Fibroblast of skin of abdomen (primary cell): ENCODE measurements at regions not wholly inside any gene's neighbourhood (a gene's known extent, or its start where the extent isn't known, plus 50 kb on each side); places are given as distances from the start of the nearest gene placed in this dataset.
A peak's percentile ranks its signal among the peaks of the same experiment; 100 is the strongest.

ENCODE experiments used
- DNase-seq: peaks from one replicate; pipeline ENCODE4 v3.0.0-alpha.2; 2013

- DNase-seq: peak; percentile 59
Observed at GRCh38 chr11:56932572-56933220, 56.0 kb upstream of the OR5AK2 start.

DNA sequence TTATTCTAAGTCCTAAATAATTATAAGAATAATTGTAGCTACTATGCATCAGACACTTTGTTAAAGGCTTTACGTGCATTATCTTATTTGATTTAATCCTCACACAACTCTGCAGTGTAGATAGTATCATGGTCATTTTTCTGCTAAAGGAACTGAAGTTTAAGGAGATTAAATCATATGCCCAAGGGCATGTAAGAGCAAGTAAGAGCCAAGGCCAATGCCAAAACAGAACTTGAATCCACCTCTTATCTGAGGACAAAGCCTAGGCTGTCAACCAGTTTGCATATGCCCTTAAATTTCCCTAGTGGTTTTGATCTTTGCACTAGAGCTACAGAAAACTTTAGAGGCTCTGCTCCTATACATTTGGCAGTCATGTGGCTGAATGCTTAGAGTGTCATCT lies 65.6 kb upstream of the OR5AK2 start:
- no peak for DNase-seq

GRCh38 chr11:56922421-56922820 lies 66.3 kb upstream of the OR5AK2 start:
- DNase-seq: no peak

GRCh38 chr11:56917708-56918400 lies 70.9 kb upstream of the OR5AK2 start:
- no peak for DNase-seq

- no peak for DNase-seq
Observed at GRCh38 chr11:56916587-56916986, 72.1 kb upstream of the OR5AK2 start.

GRCh38 chr11:56916162-56916561 lies 72.6 kb upstream of the OR5AK2 start:
- no peak for DNase-seq

- DNase-seq: peak; percentile 2
Observed at GRCh38 chr11:56911312-56911711, 77.4 kb upstream of the OR5AK2 start.

GRCh38 chr11:56910785-56911184 lies 77.9 kb upstream of the OR5AK2 start:
- peak; percentile 28 for DNase-seq

DNA sequence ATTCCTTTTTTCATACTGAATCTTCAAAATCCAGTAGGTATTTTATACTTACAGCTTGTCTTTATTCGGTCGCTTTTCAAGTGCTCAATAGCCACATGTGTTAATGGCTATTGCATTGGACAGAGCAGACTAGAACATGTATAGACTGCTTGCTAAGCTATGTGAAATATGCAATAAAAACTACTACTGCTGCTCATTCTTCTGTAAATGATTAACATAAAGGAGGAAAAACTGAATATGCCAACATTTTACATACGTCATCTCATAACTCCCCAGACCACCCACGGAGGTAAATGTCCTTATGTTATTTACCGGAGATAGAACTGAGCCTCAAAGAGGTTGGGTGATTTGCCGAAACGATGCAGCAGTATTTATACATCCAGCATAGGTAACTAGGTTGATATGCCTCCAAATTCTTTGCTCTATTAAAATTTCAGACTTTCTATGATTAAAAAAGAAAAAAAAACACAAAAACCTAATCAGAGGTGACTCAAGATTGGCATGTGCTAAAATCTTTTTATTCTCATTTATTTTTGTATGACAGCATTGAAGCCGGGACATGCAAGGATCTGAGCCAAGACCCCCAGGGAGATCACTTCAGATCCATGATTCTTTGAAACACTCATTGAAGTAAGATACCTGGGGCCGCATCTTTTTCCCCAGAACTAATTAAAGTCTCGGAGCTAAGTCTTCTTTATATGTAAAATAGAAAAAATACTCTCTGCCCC lies 78.5 kb upstream of the OR5AK2 start:
- DNase-seq: peak; percentile 51

DNA sequence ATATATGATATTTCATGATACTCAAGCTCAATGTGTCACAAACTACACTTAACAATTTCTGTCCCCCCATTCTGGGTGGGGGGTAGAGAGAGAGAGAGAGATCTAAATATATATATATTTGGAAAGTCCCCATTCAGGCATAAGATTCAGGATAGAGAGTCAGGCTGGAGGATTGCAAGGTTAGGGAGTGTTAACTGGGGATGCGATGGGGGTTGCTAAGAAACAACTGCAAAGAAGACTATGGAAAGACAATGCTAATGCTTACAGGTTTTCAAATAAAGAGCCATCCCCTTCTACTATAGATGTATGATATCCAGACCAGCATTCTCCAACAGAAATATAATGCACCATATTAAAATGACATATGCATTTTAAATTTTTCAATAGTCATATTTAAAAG lies 79.2 kb upstream of the OR5AK2 start:
- no peak for DNase-seq

DNA sequence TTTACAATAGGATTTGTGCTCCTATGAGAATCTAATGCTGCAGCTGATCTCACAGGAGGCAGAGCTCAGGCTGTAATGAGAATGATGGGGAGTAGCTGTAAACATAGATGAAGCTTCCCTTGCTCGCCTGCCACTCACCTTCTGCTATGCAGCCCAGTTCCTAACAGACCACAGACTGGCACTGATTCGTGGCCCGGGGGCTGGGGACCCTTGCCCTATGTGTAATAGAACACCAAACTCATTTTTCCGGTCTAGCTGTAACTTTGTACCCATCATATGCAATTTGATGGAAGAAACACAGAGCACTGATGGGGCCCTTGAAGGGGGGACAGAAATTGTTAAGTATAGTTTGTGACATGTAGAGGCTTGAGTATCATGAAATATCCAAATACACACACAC lies 79.6 kb upstream of the OR5AK2 start:
- DNase-seq: no peak

DNA sequence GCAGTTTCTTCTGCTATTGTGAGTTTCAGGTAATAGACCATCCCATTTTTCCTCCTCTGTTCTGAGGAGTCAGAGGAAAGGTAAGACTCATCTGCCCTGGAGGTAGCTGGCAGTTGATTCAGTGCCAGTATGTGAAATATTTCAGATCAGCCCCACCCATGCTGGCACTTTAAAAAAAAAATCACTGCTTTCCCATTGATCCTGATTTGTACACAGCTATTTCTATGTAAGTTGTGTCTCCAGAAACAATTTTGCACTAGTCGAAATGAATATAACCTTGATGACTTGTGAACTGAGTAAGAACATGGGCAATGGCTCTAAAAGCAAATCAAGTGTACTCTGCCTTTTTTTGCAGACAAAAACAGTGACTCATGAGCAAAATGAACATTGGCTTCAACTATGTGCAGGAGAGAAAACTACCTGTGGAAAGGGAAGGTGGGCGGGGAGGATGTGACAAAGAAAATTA lies 82.0 kb upstream of the OR5AK2 start:
- DNase-seq: no peak

DNA sequence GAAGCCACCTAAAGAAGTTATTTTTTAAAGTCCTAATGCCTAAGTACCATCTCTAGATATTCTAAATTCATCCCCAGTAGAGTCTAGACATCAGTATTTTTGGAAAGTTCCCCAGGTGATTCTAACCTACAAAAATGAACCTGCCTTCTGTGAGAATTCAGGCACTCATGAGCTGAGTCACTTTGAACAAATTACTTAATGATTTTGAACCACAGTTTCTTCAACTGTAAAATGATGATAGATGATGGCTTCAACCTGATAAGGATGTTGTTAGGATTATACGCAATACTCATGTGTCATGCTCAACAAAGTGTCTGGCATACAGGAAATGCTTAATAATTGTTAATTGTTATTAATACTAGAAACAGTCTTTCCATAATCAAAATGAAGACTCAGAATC lies 82.8 kb upstream of the OR5AK2 start:
- no peak for DNase-seq

- DNase-seq: no peak
Observed at GRCh38 chr11:56905442-56905841, 83.3 kb upstream of the OR5AK2 start.

DNA sequence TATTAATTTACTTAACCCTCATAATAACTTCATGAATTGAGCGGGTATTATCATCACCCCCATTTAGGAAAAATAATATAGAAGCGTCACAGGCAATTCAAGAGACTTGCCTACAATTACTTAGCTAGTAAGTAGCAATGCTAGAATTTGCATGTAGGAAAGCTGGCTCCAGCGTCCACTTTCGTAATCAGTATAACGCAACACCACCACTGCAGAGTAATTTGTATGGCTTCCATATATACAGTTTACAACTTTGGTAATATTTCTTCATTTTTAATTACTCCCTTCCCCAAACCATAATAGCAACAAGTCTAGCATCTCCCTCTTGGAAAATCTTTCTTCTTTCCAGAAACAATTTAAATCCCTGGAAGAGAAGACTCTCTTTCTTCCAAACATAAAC lies 89.9 kb upstream of the OR5AK2 start:
- DNase-seq: no peak

- DNase-seq: no peak
Observed at GRCh38 chr11:56890584-56891305, 98.0 kb upstream of the OR5AK2 start.

DNA sequence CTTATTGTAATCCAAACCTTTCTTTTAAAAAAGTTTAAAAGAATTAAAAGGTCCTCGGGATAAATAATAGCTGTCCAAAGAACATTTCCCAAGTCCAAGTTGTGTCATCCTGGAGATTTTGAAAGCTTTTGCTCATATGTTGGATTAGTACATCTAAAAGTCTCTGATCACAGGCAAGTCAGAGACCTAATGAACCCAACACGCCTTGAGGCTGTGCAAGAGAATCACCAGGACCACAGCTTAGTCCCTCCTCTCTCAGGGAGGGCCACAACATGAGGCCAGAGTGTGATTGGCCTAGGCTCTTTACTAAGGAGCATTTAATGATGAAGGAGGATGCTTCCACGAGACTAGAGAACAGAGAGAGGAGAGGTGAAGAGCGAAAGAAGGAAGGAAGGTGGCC lies 98.7 kb upstream of the OR5AK2 start:
- no peak for DNase-seq

- no peak for DNase-seq
Observed at GRCh38 chr11:56887940-56888339, 100.8 kb upstream of the OR5AK2 start.

GRCh38 chr11:56886455-56886854 lies 102.3 kb upstream of the OR5AK2 start:
- DNase-seq: no peak

DNA sequence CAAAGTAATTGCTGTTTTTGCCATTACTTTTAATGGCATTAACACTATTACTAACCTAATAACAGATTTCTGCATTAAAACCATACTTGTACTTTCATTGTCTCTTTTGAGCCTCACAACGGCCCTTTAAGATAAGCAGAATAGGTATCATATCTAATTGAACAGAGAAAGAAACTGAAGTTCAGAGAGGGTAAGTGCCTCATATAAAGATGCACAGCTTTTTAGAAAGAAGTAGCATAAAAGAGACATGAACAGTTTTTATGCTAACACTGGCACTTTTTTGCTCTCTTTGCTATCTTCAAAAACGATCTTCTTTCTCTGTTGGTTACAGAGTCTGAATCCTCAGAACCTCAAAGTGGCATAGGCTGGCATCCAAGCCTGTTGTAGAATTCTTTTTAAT lies 102.9 kb upstream of the OR5AK2 start:
- no peak for DNase-seq

DNA sequence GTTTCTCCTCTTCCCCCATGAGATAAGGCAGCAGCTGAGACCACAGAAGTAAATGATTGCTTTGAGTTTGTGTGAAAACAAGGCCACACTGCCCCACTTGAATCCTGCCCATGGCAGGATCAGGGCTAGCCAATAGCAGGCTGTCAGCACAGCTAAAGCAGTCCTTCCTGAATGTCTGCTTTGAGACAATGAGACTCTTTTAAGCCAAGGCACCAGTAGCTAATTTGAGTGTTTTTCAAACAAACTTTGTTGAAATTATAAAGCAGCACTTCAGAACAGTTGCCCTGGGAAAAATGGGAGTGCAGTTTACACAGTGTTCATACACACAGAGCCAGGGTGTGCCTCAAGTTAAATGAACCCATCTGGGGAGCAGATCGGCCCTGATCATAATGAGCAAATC lies 103.5 kb upstream of the OR5AK2 start:
- DNase-seq: no peak

- no peak for DNase-seq
Observed at GRCh38 chr11:56883371-56883987, 105.2 kb upstream of the OR5AK2 start.
